ENCODE measurements at regions not wholly inside any gene's neighbourhood (a gene's known extent, or its start where the extent isn't known, plus 50 kb on each side); places are given as distances from the start of the nearest gene placed in this dataset.

DNA sequence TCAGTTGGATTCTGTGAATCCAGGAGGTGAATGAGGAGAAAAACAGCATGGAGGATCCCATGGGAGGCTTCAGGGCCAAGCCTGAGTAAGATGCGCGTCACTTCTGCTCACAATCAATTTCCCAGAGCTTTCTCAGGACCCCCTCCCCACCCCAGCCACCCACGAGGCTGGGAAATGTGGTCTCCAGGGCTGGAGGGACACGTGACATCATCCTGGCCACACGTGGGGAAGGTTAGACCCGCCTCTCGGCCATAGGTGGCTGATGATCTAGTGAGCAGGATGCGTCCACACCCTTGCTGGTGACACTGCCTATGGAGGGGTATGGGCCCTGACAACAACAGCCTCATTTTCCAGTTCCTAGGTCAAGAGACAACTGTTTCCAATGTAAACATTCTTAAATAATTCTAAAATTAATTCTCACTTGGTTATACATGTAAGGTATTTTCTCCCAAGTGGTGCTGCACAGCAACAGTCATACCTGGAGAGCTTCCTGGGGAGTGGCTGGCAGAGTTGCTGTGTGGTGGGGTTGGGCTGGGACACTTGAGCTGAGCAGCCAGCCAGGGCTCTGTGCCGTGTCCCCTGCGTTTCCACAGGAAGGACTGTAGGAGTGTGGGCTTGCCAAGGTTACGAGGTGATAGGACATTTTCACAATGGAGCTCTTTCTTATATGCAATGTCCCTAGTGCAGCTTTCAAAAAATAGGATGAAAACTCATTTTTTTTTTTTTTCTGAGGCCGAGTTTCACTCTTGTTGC lies 153.1 kb downstream of the GADD45G start:
- TF ChIP-seq, protein P1, sequence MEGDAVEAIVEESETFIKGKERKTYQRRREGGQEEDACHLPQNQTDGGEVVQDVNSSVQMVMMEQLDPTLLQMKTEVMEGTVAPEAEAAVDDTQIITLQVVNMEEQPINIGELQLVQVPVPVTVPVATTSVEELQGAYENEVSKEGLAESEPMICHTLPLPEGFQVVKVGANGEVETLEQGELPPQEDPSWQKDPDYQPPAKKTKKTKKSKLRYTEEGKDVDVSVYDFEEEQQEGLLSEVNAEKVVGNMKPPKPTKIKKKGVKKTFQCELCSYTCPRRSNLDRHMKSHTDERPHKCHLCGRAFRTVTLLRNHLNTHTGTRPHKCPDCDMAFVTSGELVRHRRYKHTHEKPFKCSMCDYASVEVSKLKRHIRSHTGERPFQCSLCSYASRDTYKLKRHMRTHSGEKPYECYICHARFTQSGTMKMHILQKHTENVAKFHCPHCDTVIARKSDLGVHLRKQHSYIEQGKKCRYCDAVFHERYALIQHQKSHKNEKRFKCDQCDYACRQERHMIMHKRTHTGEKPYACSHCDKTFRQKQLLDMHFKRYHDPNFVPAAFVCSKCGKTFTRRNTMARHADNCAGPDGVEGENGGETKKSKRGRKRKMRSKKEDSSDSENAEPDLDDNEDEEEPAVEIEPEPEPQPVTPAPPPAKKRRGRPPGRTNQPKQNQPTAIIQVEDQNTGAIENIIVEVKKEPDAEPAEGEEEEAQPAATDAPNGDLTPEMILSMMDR (IDR thresholded peaks at IDR 0.05), result no peak
- TF ChIP-seq POLR2A (IDR thresholded peaks at IDR 0.05), result no peak
- TF ChIP-seq POLR2AphosphoS5 (IDR thresholded peaks at IDR 0.05), result no peak
- Histone ChIP-seq H3K4me1 (replicated peaks) (peaks cover 6% of the 10 kb centered on the region), H3K9me3 (no peaks in the 10 kb centered on the region), H3K4me3 (no peak overlapping the region), H3K27ac (no peak overlapping the region), H3K36me3 (no peaks in the 10 kb centered on the region), H3K27me3 (replicated peaks; ENCODE audit: insufficient read depth) (no peaks in the 10 kb centered on the region)
- no peak for DNase-seq (ENCODE audit: low spot score)
- 86% methylated on average over 12 of the region's 12 CpGs for WGBS
- intact Hi-C loops (cut with DNase I), result no loop called here

DNA sequence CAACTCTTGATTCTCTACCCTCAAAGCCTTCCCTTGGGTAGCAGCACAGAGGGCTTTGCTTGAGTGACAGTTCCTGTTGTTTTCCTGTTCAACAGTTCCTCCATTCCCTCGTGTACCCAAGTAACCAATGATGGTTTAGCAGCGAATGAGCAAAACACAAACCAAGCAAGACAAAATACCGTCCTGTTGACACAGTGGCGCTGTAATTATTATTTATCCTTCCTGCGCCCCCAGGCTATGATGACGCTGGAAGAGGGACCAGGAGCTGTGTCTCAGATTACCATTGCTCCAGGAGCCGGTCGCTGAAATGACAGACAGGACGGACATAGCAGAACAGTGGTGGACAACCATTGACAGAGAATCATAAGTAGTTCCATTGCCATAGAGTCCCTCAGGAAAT lies 154.8 kb downstream of the GADD45G start:
- intact Hi-C loops (cut with DNase I), result no loop called here
- no peaks in the 10 kb centered on the region for H3K36me3 ChIP-seq
- DNase-seq (ENCODE audit: low spot score), result no peak
- WGBS, result 47% methylated on average over 9 of the region's 9 CpGs
- H3K27me3 ChIP-seq (replicated peaks; ENCODE audit: insufficient read depth), result no peaks in the 10 kb centered on the region
- H3K9me3 ChIP-seq, result no peaks in the 10 kb centered on the region
- TF ChIP-seq POLR2AphosphoS5 (IDR thresholded peaks at IDR 0.05) (no peak), POLR2A (IDR thresholded peaks at IDR 0.05) (no peak)
- TF ChIP-seq, protein P1 (IDR thresholded peaks at IDR 0.05), result no peak
- H3K4me1 ChIP-seq (replicated peaks), result peaks cover 6% of the 10 kb centered on the region
- H3K27ac ChIP-seq, result no peak overlapping the region
- H3K4me3 ChIP-seq, result no peak overlapping the region

DNA sequence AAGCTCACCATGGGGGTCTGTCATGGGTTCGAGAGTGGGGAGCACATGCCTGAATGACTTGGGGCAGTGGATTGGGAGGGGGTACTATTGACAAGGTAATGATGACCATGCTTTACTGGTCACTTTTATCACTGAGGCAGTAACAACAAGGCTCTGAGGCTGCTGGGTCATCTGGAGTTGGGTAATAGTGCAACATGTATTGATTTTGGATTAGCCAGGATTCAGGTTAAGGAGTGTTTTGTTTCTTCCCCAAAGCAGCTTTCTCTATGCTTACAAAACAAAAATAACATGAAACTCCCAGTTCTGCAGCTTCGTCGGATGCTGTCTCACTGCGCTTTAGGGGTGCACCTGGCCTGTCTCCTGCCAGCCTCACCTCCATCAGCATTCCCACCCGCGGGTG lies 155.3 kb downstream of the GADD45G start:
- Histone ChIP-seq H3K9me3 (no peaks in the 10 kb centered on the region), H3K4me1 (replicated peaks) (peaks cover 6% of the 10 kb centered on the region), H3K27me3 (replicated peaks; ENCODE audit: insufficient read depth) (no peaks in the 10 kb centered on the region), H3K36me3 (no peaks in the 10 kb centered on the region), H3K27ac (no peak overlapping the region), H3K4me3 (no peak overlapping the region)
- WGBS, result 94% methylated on average over 6 of the region's 6 CpGs
- DNase-seq (ENCODE audit: low spot score), result no peak
- TF ChIP-seq, protein P1 (IDR thresholded peaks at IDR 0.05), result no peak
- TF ChIP-seq POLR2A (IDR thresholded peaks at IDR 0.05) (no peak), POLR2AphosphoS5 (IDR thresholded peaks at IDR 0.05) (no peak)
- intact Hi-C loops (cut with DNase I), result no loop called here

DNA sequence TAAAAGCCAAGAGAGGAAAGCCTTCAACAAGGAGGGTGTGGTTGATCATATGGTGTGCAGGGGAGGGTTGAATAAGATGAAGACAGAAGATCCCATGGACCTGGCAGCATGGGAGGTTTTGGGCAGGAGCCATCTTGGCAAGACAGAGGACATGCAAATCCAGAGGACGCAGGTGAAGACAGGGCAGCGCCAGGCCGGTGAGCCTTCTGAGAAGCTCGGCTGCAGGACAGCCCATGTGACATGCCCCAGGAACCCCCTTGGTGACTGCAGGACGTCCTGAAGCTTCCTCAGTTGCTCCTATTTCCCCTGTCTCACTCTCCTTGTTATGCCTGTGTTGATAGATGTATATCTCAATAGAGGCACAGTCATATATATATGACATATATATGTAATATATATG lies 159.4 kb downstream of the GADD45G start:
- no peaks in the 10 kb centered on the region for H3K36me3 ChIP-seq
- intact Hi-C loops (cut with DNase I), result no loop called here
- H3K4me3 ChIP-seq, result no peak overlapping the region
- H3K27me3 ChIP-seq (replicated peaks; ENCODE audit: insufficient read depth), result no peaks in the 10 kb centered on the region
- whole genome bisulfite sequencing, result 93% methylated on average over 5 of the region's 5 CpGs
- TF ChIP-seq POLR2A (IDR thresholded peaks at IDR 0.05), result no peak
- no peak for TF ChIP-seq POLR2AphosphoS5 (IDR thresholded peaks at IDR 0.05)
- TF ChIP-seq, protein P1 (IDR thresholded peaks at IDR 0.05), result no peak
- no peaks in the 10 kb centered on the region for H3K9me3 ChIP-seq
- H3K4me1 ChIP-seq (replicated peaks), result no peaks in the 10 kb centered on the region
- DNase-seq (ENCODE audit: low spot score), result no peak
- H3K27ac ChIP-seq, result no peak overlapping the region
